Esophagus mucosa (tissue), 1 donor: ENCODE measurements at regions not wholly inside any gene's neighbourhood (a gene's known extent, or its start where the extent isn't known, plus 50 kb on each side); places are given as distances from the start of the nearest gene placed in this dataset.
"Not testable (repeated sequence)": the region's sequence is repeated elsewhere in the genome, so short reads cannot be mapped to it uniquely, and the experiment has no call there.

Experiments
- ATAC-seq: fragments of 200-7000 bp; cut with Tn5 transposase; one replicate; pipeline ENCODE4 v1.9.1; 2020
- donor health status: DM: yes; HTN: yes; CAD: no.

DNA sequence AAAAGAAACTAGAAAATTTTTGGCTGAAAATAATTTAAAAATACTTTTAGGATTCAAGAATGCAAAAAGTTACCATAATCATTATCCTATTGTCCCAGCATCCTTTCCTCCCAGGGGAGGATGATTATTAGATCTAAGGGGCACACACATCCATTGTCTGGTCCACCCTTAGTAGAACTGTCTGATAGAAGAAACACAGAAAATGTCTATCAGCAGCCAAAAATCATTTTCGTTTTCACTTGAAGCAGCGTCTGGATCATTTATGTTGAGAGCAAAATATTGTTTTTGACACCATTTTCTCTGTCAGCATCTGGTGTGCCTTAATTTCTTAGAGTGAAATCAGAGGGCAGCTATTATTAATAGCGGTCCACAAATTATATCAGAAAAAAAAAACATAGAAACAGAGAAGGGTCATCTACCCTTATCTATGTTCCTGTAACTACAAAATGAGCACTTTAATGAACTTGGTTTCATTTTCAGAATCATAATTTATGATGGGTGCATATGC, 446.3 kb downstream of the TRAM1L1 start:
- no peak for ATAC-seq

DNA sequence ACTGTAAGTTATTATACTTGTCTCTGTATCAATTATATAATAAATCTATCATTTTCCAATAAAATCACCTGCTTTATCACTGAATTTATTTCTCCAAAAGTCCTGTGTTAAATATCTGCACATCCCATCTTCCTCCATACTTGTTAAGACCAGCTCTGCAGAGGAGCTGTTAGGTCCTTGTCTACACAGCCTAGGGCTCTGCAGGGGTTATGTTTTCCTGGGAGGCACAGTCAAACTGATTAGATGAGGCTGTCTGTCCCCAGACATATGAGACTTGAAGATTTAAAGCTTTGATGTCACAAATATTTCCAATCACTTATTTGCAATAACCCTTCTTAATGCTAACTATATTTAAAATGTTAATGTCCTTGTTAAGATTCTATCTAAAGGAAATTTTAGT, 446.8 kb downstream of the TRAM1L1 start:
- no peak for ATAC-seq

- ATAC-seq = no peak
Measured at GRCh38 chr4:116636917-116637316, 448.5 kb downstream of the TRAM1L1 start.

GRCh38 chr4:116632269-116632668, 453.1 kb downstream of the TRAM1L1 start:
- ATAC-seq = no peak

DNA sequence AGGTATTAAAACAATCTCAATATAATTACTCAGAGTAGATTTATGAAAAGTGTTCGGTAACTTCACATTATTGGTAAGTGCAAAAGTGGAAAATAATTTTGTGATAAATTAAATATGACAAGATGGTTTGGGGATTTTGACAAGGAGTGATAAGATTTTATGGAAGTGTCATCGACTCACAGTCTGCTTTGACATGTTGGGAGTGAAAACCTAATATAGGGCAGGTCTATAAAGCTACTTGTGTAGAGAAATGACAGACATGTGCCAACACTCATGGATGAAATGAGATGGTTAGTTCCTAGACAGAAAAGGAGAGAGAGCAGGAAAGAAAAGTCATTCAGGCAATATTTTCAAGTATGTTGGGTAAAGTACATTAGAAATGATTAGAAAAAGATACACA, 456.8 kb downstream of the TRAM1L1 start:
- ATAC-seq = no peak

GRCh38 chr4:116627545-116627944, 457.8 kb downstream of the TRAM1L1 start:
- ATAC-seq = no peak

DNA sequence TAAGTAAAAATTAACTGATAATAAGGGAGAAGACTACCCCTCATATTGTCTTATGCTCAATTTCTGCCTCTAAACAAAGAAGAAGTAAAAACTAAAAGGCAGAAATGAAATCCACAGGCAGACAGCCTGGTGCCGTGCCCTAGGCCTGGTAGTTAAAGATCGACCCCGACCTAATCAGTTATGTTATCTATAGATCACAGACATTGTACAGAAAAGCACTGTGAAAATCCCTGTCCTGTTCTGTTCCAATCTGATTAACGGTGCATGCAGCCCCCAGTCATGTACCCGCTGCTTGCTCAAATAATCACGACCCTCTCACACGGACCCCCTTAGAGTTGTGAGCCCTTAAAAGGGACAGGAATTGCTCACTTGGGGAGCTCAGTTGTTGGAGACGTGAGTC, 465.9 kb downstream of the TRAM1L1 start:
- not testable (repeated sequence) for ATAC-seq

DNA sequence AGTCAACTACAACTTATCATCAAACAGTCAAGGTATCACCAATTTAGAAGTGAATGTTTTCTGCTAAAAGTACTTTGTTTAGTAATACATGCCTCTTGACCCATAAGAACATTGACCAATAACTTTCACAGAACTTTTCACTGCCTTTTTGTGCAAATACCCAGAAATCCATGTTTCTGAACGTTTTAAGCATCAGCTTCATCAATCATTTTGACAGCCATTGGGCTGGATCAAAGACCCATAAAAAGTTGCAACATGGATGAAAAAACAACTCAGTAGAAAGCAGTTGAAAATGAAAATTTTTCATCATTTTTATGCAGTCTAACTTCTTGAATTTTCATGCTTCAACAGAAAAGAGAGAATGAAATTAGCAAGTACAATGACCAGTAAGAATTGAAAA, 466.7 kb downstream of the TRAM1L1 start:
- no peak for ATAC-seq

DNA sequence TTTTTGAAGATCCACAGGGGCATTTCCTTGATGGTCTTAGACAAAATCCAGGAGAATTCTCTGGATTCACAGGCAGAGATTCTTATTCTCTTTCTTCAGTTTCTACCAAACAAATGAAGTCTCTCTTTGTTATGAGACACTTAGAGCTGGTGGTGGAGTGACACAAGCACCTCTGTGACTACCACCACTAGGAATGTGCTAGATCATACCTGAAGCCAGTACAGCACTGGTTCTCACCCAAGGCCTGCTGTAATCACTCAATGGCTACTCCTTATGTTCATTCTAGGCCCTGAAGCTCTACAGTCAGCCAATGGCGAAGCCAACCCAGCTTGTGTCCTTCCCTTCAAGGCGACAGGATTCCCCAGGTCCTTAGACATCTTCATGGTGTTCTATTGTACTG, 482.3 kb downstream of the TRAM1L1 start:
- no peak for ATAC-seq

DNA sequence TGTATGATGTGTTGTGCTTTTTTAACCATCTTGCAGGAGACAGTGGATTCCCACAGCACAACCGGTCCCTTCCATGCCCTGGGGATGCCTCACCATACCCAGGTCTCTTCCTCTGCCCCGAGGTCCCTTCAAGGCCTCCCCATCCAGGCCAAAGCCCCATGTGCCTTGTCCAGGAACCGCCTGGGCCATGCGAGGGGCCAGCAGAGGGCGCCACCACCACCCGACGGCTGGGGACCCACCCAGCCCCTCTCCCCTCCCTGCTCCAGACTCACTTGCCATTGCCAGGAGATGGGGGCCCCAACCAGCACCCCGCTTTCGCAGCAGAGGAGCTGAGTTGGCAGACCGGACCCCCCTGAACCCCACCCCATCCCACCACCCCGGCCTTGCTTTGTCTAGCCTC, 485.5 kb downstream of the TRAM1L1 start:
- ATAC-seq = no peak

GRCh38 chr4:116598980-116599789, 486.2 kb downstream of the TRAM1L1 start:
- ATAC-seq = peak; percentile 22

DNA sequence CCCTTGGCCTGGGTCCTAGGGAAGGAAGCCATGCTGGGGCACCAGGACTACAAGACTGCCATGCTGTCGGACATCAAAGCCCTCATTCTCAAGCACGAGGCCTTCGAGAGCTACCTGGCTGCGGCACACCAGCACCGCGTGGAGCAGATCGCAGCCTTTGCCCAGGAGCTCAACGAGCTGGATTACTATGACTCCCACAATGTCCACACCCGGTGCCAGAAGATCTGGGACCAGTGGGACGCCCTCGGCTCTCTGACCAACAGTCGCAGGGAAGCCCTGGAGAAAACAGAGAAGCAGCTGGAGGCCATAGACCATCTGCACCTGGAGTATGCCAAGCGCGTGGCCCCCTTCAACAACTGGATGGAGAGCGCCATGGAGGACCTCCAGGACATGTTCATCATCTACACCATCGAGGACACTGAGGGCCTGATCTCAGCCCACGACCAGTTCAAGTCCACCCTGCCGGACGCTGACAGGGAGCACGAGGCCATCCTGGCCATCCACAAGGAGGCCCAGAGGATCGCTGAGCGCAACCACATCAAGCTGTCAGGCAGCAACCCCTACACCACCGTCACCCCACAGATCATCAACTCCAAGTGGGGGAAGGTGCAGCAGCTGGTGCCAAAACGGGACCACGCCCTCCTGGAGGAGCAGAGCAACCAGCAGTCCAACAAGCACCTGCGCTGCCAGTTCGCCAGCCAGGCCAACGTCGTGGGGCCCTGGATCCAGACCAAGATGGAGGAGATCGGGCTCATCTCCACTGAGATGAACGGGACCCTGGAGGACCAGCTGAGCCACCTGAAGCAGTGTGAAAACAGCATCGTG, 487.0 kb downstream of the TRAM1L1 start:
- no peak for ATAC-seq

DNA sequence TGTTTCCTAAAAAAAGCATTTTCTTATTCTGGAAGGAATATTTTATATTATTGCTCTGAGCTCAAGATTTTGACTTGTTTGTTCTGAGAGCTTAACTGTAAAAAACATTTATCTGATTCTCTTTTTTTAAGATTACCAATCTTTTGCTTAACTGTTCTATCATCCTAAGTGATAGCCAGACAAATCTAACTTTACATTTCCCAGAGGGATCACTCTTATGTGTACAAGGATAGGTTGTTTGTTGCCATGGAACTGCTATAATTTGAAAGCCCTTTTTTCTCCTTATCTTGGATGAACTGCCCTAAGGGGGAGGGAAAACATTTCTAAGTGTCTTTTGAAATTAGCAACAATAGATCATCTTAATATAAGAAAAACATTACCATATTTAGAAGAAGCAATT, 494.7 kb downstream of the TRAM1L1 start:
- ATAC-seq = no peak

GRCh38 chr4:116588783-116589182, 496.6 kb downstream of the TRAM1L1 start:
- ATAC-seq = no peak

- ATAC-seq = no peak
Measured at GRCh38 chr4:116585246-116585645, 500.1 kb downstream of the TRAM1L1 start.

GRCh38 chr4:116577321-116577720, 508.1 kb downstream of the TRAM1L1 start:
- ATAC-seq = no peak

DNA sequence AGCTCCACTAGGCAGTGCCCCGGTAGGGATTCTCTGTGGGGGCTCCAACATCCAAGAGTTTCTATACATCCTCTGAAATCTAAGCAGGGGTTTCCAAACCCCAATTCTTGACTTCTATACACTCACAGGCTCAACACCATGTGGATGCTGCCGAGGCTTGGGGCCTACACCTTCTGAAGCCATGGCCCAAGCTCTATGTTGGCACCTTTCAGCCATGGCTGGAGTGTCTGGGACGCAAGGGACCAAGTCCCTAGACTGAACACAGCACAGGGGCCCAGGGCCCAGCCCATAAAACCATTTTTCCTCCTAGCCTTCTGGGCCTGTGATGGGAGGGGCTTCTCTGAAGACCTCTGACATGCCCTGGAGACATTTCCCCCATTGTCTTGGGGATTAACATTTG, 511.8 kb downstream of the TRAM1L1 start:
- no peak for ATAC-seq

DNA sequence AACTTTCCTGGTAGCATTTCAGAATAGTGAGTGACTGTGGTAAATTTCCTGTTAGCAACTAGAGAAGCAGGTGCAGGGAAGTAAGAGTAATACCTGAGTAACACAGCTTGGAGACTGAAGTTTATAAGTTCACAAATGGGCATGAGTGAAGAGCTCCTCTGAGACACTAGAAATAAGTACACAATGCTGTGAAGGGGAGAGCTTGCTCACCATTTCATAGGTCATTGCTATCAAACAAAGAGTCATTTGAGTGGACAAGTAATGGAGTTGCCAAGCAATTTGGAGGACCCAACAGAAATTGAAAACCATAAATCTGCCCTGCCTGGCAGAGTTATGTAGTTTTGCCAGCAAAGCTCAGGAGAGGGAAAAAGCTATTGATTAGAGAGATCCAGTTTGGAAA, 523.6 kb downstream of the TRAM1L1 start:
- ATAC-seq = no peak

- no peak for ATAC-seq
Measured at GRCh38 chr4:116551806-116552205, 533.6 kb downstream of the TRAM1L1 start.

DNA sequence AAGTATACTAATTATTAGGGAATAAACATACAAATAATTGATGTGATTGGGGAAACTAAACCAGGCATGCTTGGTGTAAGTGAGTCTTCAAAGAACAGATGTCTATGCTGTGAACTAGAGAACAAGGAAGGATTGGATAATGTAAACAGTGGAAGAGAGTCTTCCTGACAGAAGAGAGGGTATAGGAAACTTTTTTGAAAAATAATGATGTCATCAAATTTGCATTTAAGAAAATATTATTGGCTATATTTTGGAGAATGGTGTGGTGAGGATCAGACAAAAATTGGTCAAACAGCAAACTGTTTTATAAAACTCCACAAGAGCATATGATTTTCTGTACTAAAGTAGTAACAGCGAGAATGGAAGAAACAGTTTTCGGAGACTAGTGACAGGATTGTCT, 537.7 kb downstream of the TRAM1L1 start:
- no peak for ATAC-seq

- ATAC-seq = no peak
Measured at GRCh38 chr4:116546759-116547158, 538.6 kb downstream of the TRAM1L1 start.

- ATAC-seq = no peak
Measured at GRCh38 chr4:116544946-116545345, 540.4 kb downstream of the TRAM1L1 start.

DNA sequence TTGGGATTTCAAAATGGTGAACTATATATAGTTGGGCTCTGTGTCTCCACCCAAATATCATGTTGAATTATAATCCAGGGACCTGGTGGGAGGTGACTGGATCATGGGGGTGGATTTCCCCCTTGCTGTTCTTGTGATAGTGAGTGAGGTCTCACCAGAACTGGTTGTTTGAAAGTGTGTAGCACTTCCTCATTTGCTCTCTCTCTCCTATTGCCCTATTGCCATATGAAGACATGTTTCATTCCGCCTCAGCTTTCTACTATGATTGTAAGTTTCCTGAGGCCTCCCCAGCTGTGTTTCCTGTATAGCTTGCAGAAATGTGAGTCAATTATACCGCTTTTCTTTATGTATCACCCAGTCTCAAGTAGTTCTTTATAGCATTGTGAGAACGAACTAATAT, 545.6 kb downstream of the TRAM1L1 start:
- ATAC-seq = no peak

DNA sequence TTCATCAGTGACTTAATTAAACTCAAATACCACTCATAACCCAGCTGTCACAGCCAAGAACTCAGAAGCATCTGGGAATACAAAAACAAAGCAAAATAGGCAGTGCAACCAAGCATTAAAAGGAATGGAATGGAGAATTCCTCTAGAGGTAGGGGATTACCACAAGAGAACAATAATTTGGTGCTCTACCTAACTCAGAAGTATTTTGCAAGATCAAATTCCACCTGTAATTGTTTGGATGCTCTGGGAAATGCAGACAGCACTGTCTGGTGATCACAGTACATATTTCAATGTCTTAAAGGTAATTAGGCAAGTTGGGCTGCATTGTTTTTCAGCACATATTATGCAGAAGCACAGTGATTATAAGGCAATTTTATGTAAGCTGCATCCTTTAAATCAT, 547.5 kb downstream of the TRAM1L1 start:
- ATAC-seq = no peak
